ENCODE measurements at regions not wholly inside any gene's neighbourhood (a gene's known extent, or its start where the extent isn't known, plus 50 kb on each side); places are given as distances from the start of the nearest gene placed in this dataset.

- ATAC-seq (no peak), DNase-seq (ENCODE audit: low read depth, low spot score) (no peak)
- Histone ChIP-seq H3K4me1 (ENCODE audit: control insufficient read depth, insufficient read depth, low read length) (no peaks in the 10 kb centered on the region), H3K9me3 (ENCODE audit: control insufficient read depth, insufficient read depth, low read depth, low read length) (no peaks in the 10 kb centered on the region), H3K36me3 (ENCODE audit: control insufficient read depth, insufficient read depth, low read length) (no peaks in the 10 kb centered on the region), H3K4me3 (ENCODE audit: low read depth in 2 of 2, low read length in 2 of 2) (no peak overlapping the region), H3K27ac (ENCODE audit: low read length) (no peak overlapping the region), H3K27me3 (ENCODE audit: control insufficient read depth, insufficient read depth, low read length) (peaks cover 23% of the 10 kb centered on the region)
- ChIA-PET POLR2A (no interaction called here), CTCF (interaction anchor here (0.6 to 1.9 kb wide), 3 partner anchors 270 to 1019 kb away, joined by 3 to 21 read pairs (median 3); partner anchors contain the start of gene NSG2)
- no TSS peak for BruUV-seq (replicated peaks)
- in situ Hi-C loops (cut with HindIII; ENCODE audit: low pct_unique_long_range_greater_than_20kb, low sequenced_read_pairs), result no loop called here
- intact Hi-C loops (cut with micrococcal nuclease; ENCODE audit: unreplicated experiment), result no loop called here
- no peak for TF ChIP-seq REST (IDR thresholded peaks at IDR 0.05; ENCODE audit: insufficient read depth in 1 of 2, low read depth in 2 of 2, low read length in 1 of 2)
- no peak for TF ChIP-seq CTCF (IDR thresholded peaks at IDR 0.05)
- TF ChIP-seq POLR2AphosphoS5 (IDR thresholded peaks at IDR 0.05; ENCODE audit: low read depth, low read length), result no peak
- TF ChIP-seq SIN3A (IDR thresholded peaks at IDR 0.05; ENCODE audit: borderline replicate concordance, insufficient read depth, low read depth, low read length), result no peak
- no peak for TF ChIP-seq TCF7L2 (IDR thresholded peaks at IDR 0.05; ENCODE audit: low read depth, low read length)
These were observed 270.4 kb downstream of the NSG2 start for GRCh38 chr5:174315871-174316270.

GRCh38 chr5:174316326-174316725 is 270.8 kb downstream of the NSG2 start:
- no peak for ATAC-seq
- POLR2A ChIA-PET, result no interaction called here

More at GRCh38 chr5:174316326-174316725, 270.8 kb downstream of the NSG2 start:
- BruUV-seq (replicated peaks), result no TSS peak
- Histone ChIP-seq H3K27me3 (ENCODE audit: control insufficient read depth, insufficient read depth, low read length) (peaks cover 23% of the 10 kb centered on the region), H3K4me1 (ENCODE audit: control insufficient read depth, insufficient read depth, low read length) (no peaks in the 10 kb centered on the region), H3K36me3 (ENCODE audit: control insufficient read depth, insufficient read depth, low read length) (no peaks in the 10 kb centered on the region), H3K9me3 (ENCODE audit: control insufficient read depth, insufficient read depth, low read depth, low read length) (no peaks in the 10 kb centered on the region), H3K4me3 (ENCODE audit: low read depth in 2 of 2, low read length in 2 of 2) (no peak overlapping the region), H3K27ac (ENCODE audit: low read length) (no peak overlapping the region)
- no peak for TF ChIP-seq CTCF (IDR thresholded peaks at IDR 0.05)
- no peak for TF ChIP-seq SIN3A (IDR thresholded peaks at IDR 0.05; ENCODE audit: borderline replicate concordance, insufficient read depth, low read depth, low read length)
- no peak for TF ChIP-seq POLR2AphosphoS5 (IDR thresholded peaks at IDR 0.05; ENCODE audit: low read depth, low read length)
- no peak for TF ChIP-seq TCF7L2 (IDR thresholded peaks at IDR 0.05; ENCODE audit: low read depth, low read length)
- intact Hi-C loops (cut with micrococcal nuclease; ENCODE audit: unreplicated experiment) (no loop called here), in situ Hi-C loops (cut with HindIII; ENCODE audit: low pct_unique_long_range_greater_than_20kb, low sequenced_read_pairs) (no loop called here)
- no peak for DNase-seq (ENCODE audit: low read depth, low spot score)
- CTCF ChIA-PET, result interaction anchor here (1.9 kb wide), 1 partner anchor 271 kb away, joined by 21 read pairs; the partner anchor contains the start of gene NSG2

Data from Panc1 (cell line).